ENCODE measurements at regions not wholly inside any gene's neighbourhood (a gene's known extent, or its start where the extent isn't known, plus 50 kb on each side); places are given as distances from the start of the nearest gene placed in this dataset.

DNA sequence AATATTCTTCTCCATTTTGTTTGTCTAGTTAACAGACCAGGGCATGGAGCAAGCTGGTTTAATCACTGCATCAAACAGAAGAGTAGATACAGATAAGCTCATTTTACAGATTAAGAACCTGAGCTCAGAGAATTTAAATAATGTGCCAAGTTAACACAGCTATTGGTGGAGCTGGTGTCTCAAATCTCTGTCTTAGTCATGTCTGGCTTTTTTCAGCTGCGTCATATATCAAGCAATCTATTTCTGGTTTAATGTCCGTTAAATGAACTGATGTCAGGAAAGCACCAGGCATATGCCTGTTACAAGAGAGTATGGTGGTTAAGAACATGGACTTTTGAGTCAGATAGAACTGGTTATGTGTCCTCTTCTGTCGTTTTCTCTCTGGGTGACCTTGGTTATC is 79.8 kb upstream of the ADGRA3 start:
- H4K20me1 ChIP-seq (ENCODE audit: insufficient read depth, low read length), result no peaks in the 10 kb centered on the region
- in situ Hi-C loops (cut with HindIII; ENCODE audit: extremely low pct_ligation_motif_present, low pct_unique_long_range_greater_than_20kb), result no loop called here
- H3K4me1 ChIP-seq (ENCODE audit: insufficient read depth, low read length), result no peaks in the 10 kb centered on the region
- H3K79me2 ChIP-seq (ENCODE audit: insufficient read depth, low read length), result no peaks in the 10 kb centered on the region
- DNase-seq (ENCODE audit: low spot score) (no peak), ATAC-seq (no peak), FAIRE-seq (no peak)
- ChIA-PET POLR2A (no interaction called here), CTCF (ENCODE audit: low intra/inter-chr PET ratio, low total read pairs) (no interaction called here)
- no peaks in the 10 kb centered on the region for H3K9me3 ChIP-seq (ENCODE audit: low read length)
- 18% methylated on average over 3 of the region's 3 CpGs for WGBS (ENCODE audit: low lambda C conversion rate)
- no peak overlapping the region for H3K4me2 ChIP-seq (ENCODE audit: low read depth, low read length)
- H3K9ac ChIP-seq (ENCODE audit: insufficient read depth, low read depth, low read length), result no peak overlapping the region
- intact Hi-C loops (cut with micrococcal nuclease; ENCODE audit: unreplicated experiment), result no loop called here
- H2AFZ ChIP-seq (ENCODE audit: low read length), result no peak overlapping the region
- no peak overlapping the region for H3K4me3 ChIP-seq (replicated peaks in 1 of 3; ENCODE audit: insufficient read depth in 1 of 3, low read depth in 2 of 3, low read length in 3 of 3)
- BruUV-seq (replicated peaks), result no TSS peak
- H3K27ac ChIP-seq (ENCODE audit: extremely low read length, insufficient read depth, low read length), result no peak overlapping the region
- H3K36me3 ChIP-seq (replicated peaks in 1 of 2; ENCODE audit: control insufficient read depth in 1 of 2, insufficient read depth in 2 of 2, low read length in 2 of 2), result no peaks in the 10 kb centered on the region
- H3K27me3 ChIP-seq (ENCODE audit: control insufficient read depth in 1 of 2, insufficient read depth in 2 of 2, low read length in 2 of 2), result peaks cover 0 to 3% of the 10 kb centered on the region in 2 experiments; a peak in 2 of 5 replicates
- TF ChIP-seq SRF (IDR thresholded peaks at IDR 0.05; ENCODE audit: low read depth, low read length) (no peak), MAFG (CRISPR knock-in tag; IDR thresholded peaks at IDR 0.05) (no peak), BHLHE40 (IDR thresholded peaks at IDR 0.05; ENCODE audit: low read length) (no peak), HOXA7 (CRISPR knock-in tag; IDR thresholded peaks at IDR 0.05) (no peak), RBM39 (IDR thresholded peaks at IDR 0.05; ENCODE audit: low read depth, low read length, poor library complexity, severe bottlenecking) (no peak), SIX4 (CRISPR knock-in tag; IDR thresholded peaks at IDR 0.05) (no peak), SP4 (CRISPR knock-in tag; IDR thresholded peaks at IDR 0.05) (no peak)
- TF ChIP-seq, protein P1, sequence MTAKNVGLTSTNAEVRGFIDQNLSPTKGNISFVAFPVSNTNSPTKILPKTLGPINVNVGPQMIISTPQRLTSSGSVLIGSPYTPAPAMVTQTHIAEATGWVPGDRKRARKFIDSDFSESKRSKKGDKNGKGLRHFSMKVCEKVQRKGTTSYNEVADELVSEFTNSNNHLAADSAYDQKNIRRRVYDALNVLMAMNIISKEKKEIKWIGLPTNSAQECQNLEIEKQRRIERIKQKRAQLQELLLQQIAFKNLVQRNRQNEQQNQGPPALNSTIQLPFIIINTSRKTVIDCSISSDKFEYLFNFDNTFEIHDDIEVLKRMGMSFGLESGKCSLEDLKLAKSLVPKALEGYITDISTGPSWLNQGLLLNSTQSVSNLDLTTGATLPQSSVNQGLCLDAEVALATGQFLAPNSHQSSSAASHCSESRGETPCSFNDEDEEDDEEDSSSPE (CRISPR knock-in tag; IDR thresholded peaks at IDR 0.05), result no peak
- TF ChIP-seq, protein P2, sequence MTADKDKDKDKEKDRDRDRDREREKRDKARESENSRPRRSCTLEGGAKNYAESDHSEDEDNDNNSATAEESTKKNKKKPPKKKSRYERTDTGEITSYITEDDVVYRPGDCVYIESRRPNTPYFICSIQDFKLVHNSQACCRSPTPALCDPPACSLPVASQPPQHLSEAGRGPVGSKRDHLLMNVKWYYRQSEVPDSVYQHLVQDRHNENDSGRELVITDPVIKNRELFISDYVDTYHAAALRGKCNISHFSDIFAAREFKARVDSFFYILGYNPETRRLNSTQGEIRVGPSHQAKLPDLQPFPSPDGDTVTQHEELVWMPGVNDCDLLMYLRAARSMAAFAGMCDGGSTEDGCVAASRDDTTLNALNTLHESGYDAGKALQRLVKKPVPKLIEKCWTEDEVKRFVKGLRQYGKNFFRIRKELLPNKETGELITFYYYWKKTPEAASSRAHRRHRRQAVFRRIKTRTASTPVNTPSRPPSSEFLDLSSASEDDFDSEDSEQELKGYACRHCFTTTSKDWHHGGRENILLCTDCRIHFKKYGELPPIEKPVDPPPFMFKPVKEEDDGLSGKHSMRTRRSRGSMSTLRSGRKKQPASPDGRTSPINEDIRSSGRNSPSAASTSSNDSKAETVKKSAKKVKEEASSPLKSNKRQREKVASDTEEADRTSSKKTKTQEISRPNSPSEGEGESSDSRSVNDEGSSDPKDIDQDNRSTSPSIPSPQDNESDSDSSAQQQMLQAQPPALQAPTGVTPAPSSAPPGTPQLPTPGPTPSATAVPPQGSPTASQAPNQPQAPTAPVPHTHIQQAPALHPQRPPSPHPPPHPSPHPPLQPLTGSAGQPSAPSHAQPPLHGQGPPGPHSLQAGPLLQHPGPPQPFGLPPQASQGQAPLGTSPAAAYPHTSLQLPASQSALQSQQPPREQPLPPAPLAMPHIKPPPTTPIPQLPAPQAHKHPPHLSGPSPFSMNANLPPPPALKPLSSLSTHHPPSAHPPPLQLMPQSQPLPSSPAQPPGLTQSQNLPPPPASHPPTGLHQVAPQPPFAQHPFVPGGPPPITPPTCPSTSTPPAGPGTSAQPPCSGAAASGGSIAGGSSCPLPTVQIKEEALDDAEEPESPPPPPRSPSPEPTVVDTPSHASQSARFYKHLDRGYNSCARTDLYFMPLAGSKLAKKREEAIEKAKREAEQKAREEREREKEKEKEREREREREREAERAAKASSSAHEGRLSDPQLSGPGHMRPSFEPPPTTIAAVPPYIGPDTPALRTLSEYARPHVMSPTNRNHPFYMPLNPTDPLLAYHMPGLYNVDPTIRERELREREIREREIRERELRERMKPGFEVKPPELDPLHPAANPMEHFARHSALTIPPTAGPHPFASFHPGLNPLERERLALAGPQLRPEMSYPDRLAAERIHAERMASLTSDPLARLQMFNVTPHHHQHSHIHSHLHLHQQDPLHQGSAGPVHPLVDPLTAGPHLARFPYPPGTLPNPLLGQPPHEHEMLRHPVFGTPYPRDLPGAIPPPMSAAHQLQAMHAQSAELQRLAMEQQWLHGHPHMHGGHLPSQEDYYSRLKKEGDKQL (CRISPR knock-in tag; IDR thresholded peaks at IDR 0.05; ENCODE audit: low read depth), result no peak
- TF ChIP-seq, protein P3, sequence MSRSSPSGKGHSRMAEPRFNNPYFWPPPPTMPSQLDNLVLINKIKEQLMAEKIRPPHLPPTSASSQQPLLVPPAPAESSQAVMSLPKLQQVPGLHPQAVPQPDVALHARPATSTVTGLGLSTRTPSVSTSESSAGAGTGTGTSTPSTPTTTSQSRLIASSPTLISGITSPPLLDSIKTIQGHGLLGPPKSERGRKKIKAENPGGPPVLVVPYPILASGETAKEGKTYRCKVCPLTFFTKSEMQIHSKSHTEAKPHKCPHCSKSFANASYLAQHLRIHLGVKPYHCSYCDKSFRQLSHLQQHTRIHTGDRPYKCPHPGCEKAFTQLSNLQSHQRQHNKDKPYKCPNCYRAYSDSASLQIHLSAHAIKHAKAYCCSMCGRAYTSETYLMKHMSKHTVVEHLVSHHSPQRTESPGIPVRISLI (CRISPR knock-in tag; IDR thresholded peaks at IDR 0.05; ENCODE audit: borderline replicate concordance), result no peak

Measured in HepG2 (cell line).